Uterus (tissue), 3 donors: ENCODE measurements at regions not wholly inside any gene's neighbourhood (a gene's known extent, or its start where the extent isn't known, plus 50 kb on each side); places are given as distances from the start of the nearest gene placed in this dataset.

Experiments
- DNase-seq, 2 donors: peaks; one replicate each; pipeline ENCODE4 v3.0.0-alpha.2; 2019 to 2020
- H3K27ac ChIP-seq, 2 donors: fragments of 200-600 bp; sonication (generic); 1 replicate in 1 of 2; 2 replicates in 1 of 2; pipeline ENCODE4 v1.5.1; 2016 to 2018
- H3K27me3 ChIP-seq, 2 donors: fragments of 200-600 bp; sonication (generic); one replicate each; pipeline ENCODE4 v1.5.1; 2018 to 2019; ENCODE audit warnings: control low read depth in 1 of 2
- H3K36me3 ChIP-seq, 2 donors: fragments of 200-600 bp; sonication (generic); one replicate each; pipeline ENCODE4 v1.5.1; 2019; ENCODE audit warnings: control low read depth in 1 of 2
- H3K4me1 ChIP-seq, 2 donors: fragments of 200-600 bp; sonication (generic); one replicate each; pipeline ENCODE4 v1.5.1; 2018 to 2019; ENCODE audit warnings: control low read depth in 1 of 2
- H3K4me3 ChIP-seq, 2 donors: fragments of 200-600 bp; sonication (generic); 1 replicate in 1 of 2; 2 replicates in 1 of 2; pipeline ENCODE4 v1.5.1; 2018 to 2019; ENCODE audit warnings: mild to moderate bottlenecking in 1 of 2
- H3K9me3 ChIP-seq, 2 donors: fragments of 200-600 bp; sonication (generic); one replicate each; pipeline ENCODE4 v1.5.1; 2019; ENCODE audit warnings: control low read depth in 1 of 2
- CTCF ChIP-seq, 4 experiments: fragments of 200-600 bp in 2 of 4; fragments of 450-650 bp in 2 of 4; sonication (generic) in 2 of 4; IDR thresholded peaks; one replicate each; pipeline ENCODE4 v1.5.1; 2016 to 2019; ENCODE audit warnings: antibody characterized with exemption in 4 of 4, mild to moderate bottlenecking in 2 of 4, moderate library complexity in 1 of 4
- POLR2A ChIP-seq, 2 donors: fragments of 450-650 bp; IDR thresholded peaks; one replicate each; pipeline ENCODE4 v1.6.1; 2016; ENCODE audit warnings: antibody characterized with exemption in 2 of 2, mild to moderate bottlenecking in 1 of 2, moderate library complexity in 1 of 2
- intact Hi-C: fragments of 100-400 bp; cut with DNase I; formaldehyde crosslinking; loops from one replicate; pipeline ENCODE4 v1.15.1; 2023; ENCODE audit warnings: low total_unique reads
- donor health status: DM: yes; HTN: yes; CAD: no.

DNA sequence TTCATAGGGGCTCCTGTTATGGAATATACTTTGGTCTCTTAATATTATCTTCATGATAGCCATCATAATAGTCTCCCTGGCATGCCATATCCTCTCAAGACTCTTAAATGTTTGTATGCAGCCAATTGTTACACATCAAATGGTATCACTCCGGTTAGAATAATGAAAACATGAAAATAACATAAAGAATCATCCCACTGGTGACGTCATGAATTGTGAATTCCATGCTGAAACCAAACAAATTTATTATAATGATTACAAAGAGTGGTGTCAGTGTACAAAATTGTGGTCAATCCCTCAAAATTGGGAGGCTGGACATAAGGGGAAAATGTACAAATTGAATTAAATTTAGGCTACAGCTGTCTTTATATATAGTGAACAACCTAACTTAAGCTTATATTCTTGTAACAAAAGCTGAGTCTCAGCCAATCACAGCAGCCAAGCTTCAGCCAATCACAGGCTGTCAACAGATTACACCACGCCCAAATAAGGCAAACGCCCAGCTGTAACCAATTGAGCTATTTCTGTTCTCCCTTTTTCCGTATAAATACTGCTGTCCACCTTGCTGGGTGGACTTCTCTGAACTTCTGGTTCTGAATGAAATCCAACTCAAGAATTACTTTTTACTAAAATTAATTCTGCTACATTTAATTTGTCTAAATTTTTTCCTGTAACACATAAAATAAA is 156.1 kb downstream of the CHD9NB start:
- DNase-seq: no peak
- TF ChIP-seq CTCF (IDR thresholded peaks at IDR 0.05): no peak
- TF ChIP-seq POLR2A (IDR thresholded peaks at IDR 0.05): no peak
- Histone ChIP-seq H3K27ac (no peak overlapping the region), H3K9me3 (no peaks in the 10 kb centered on the region), H3K27me3 (no peaks in the 10 kb centered on the region), H3K4me1 (no peaks in the 10 kb centered on the region), H3K36me3 (no peaks in the 10 kb centered on the region), H3K4me3 (no peak overlapping the region)
- intact Hi-C loops: no loop called here

DNA sequence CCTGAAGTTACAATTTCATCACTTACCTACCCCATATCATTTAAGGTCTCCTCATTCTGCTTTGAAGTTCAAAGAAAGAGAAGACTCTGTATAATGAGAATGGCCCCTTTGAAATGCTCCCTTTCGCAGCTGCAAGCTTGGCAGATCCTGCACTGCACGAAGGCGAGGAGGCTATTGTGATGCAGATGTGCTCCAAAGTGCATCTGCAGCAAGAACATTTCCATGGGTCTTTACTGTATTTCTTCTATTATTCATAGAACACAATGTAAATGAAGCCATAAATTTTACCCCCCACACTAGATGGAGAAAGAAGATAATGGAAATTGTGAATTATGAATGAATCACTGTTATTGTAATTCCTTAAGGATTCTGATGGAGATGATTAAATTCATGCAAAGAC is 178.7 kb downstream of the CHD9NB start:
- H3K4me1 ChIP-seq: no peaks in the 10 kb centered on the region
- no peaks in the 10 kb centered on the region for H3K27me3 ChIP-seq
- H3K9me3 ChIP-seq: no peaks in the 10 kb centered on the region
- intact Hi-C loops: no loop called here
- H3K4me3 ChIP-seq: no peak overlapping the region
- no peak overlapping the region for H3K27ac ChIP-seq
- TF ChIP-seq CTCF (IDR thresholded peaks at IDR 0.05): no peak
- TF ChIP-seq POLR2A (IDR thresholded peaks at IDR 0.05): no peak
- H3K36me3 ChIP-seq: no peaks in the 10 kb centered on the region
- DNase-seq: no peak

DNA sequence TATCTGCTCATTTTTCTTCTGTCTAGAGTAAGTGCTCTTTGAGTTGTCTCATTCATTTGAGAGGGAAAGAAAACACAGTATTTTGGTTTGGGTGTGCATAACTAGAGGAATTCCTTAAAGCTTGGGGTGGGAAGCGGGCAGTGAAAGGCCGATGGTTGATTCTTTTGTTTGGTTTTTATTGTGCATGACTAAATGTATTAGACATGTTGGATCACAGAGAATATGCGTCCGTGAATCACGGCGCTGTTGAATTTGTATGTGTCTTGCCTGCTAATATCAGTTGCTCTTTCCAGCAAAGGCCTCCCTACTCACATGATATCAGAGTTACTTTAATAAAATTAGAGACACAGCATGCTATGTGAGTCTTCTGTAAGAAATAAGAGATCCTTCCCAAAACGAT is 180.0 kb downstream of the CHD9NB start:
- DNase-seq: no peak
- H3K27me3 ChIP-seq: no peaks in the 10 kb centered on the region
- H3K27ac ChIP-seq: no peak overlapping the region
- H3K4me1 ChIP-seq: no peaks in the 10 kb centered on the region
- no peaks in the 10 kb centered on the region for H3K9me3 ChIP-seq
- no peak overlapping the region for H3K4me3 ChIP-seq
- intact Hi-C loops: no loop called here
- no peaks in the 10 kb centered on the region for H3K36me3 ChIP-seq
- TF ChIP-seq POLR2A (IDR thresholded peaks at IDR 0.05) (no peak), CTCF (IDR thresholded peaks at IDR 0.05) (no peak)

GRCh38 chr16:52871481-52871880 is 181.2 kb downstream of the CHD9NB start:
- no peak for DNase-seq
- H3K27me3 ChIP-seq: no peaks in the 10 kb centered on the region
- TF ChIP-seq CTCF (IDR thresholded peaks at IDR 0.05): no peak
- no peak for TF ChIP-seq POLR2A (IDR thresholded peaks at IDR 0.05)
- intact Hi-C loops: no loop called here
- H3K4me3 ChIP-seq: no peak overlapping the region
- no peaks in the 10 kb centered on the region for H3K4me1 ChIP-seq
- no peak overlapping the region for H3K27ac ChIP-seq
- no peaks in the 10 kb centered on the region for H3K36me3 ChIP-seq
- H3K9me3 ChIP-seq: no peaks in the 10 kb centered on the region

- Histone ChIP-seq H3K4me3 (no peak overlapping the region), H3K27ac (no peak overlapping the region), H3K9me3 (no peaks in the 10 kb centered on the region), H3K27me3 (no peaks in the 10 kb centered on the region), H3K36me3 (no peaks in the 10 kb centered on the region), H3K4me1 (no peaks in the 10 kb centered on the region)
- intact Hi-C loops: no loop called here
- no peak for DNase-seq
- TF ChIP-seq CTCF (IDR thresholded peaks at IDR 0.05) (no peak), POLR2A (IDR thresholded peaks at IDR 0.05) (no peak)
These were observed 183.5 kb downstream of the CHD9NB start for GRCh38 chr16:52869243-52869642.
